IMR-90 (cell line): ENCODE measurements at regions not wholly inside any gene's neighbourhood (a gene's known extent, or its start where the extent isn't known, plus 50 kb on each side); places are given as distances from the start of the nearest gene placed in this dataset.

Experiments
- ATAC-seq: fragments of 200-7000 bp; cut with Tn5 transposase; 2 replicates; pipeline ENCODE4 v1.9.1; 2020; ENCODE audit warnings: low read depth, mild to moderate bottlenecking, moderate library complexity
- BruUV-seq: library from RNA; stranded (reverse); fragments of 400-500 nt; replicated peaks from 2 replicates; lab custom pipeline; 2021; lab: Mats Ljungman, UMichigan
- CTCF ChIA-PET: fragments of 300-600 bp; formaldehyde crosslinking; extraction: SDS; loops from one replicate; lab custom pipeline; 2021; ENCODE audit warnings: antibody characterized with exemption; lab: Yijun Ruan, JAX
- POLR2A ChIA-PET: fragments of 300-600 bp; sonication (Branson Sonifier 250); formaldehyde crosslinking; loops from one replicate; lab custom pipeline; 2022; ENCODE audit warnings: antibody characterized with exemption; ENCODE audit not compliant: unreplicated experiment; lab: Charles Lee
- DNase-seq: peaks from one replicate; pipeline ENCODE4 v3.0.0; 2013
- H2AFZ ChIP-seq: replicated peaks from 2 replicates; pipeline ENCODE3; 2013; ENCODE audit warnings: low read length, mild to moderate bottlenecking; ENCODE audit not compliant: poor library complexity
- H2AK5ac ChIP-seq: 2 replicates; pipeline ENCODE4 v1.6.1; 2013; ENCODE audit warnings: low read depth, low read length, inconsistent platforms
- H2AK9ac ChIP-seq: replicated peaks from 2 replicates; pipeline ENCODE3; 2013; ENCODE audit warnings: mild to moderate bottlenecking, low read depth, low read length, moderate library complexity; ENCODE audit not compliant: poor library complexity
- H2BK120ac ChIP-seq: 2 replicates; pipeline ENCODE4 v1.6.1; 2013; ENCODE audit warnings: low read depth, low read length, inconsistent platforms
- H2BK15ac ChIP-seq: 3 replicates; pipeline ENCODE4 v1.6.1; 2013; ENCODE audit warnings: low read depth, low read length, inconsistent platforms
- H2BK20ac ChIP-seq: 2 replicates; pipeline ENCODE4 v1.6.1; 2013; ENCODE audit warnings: low read depth, mild to moderate bottlenecking, inconsistent platforms, low read length, moderate library complexity
- H2BK5ac ChIP-seq: 2 replicates; pipeline ENCODE4 v1.6.1; 2013; ENCODE audit warnings: mild to moderate bottlenecking, low read depth, low read length, inconsistent platforms; ENCODE audit not compliant: poor library complexity, severe bottlenecking
- H3K14ac ChIP-seq: replicated peaks from 2 replicates; pipeline ENCODE4 v1.6.1; 2013; ENCODE audit warnings: low read depth, low read length, inconsistent platforms
- H3K18ac ChIP-seq: 2 replicates; pipeline ENCODE4 v1.6.1; 2013; ENCODE audit warnings: low read depth, low read length, control low read depth
- H3K23ac ChIP-seq: 2 replicates; pipeline ENCODE4 v1.6.1; 2013; ENCODE audit warnings: low read depth, low read length, inconsistent platforms
- H3K27ac ChIP-seq: 2 replicates; pipeline ENCODE4 v1.5.1; 2013; ENCODE audit warnings: mild to moderate bottlenecking, control low read depth, low read length; ENCODE audit not compliant: insufficient read depth
- H3K27me3 ChIP-seq: 2 replicates; pipeline ENCODE4 v1.6.1; 2013; ENCODE audit warnings: low read length; ENCODE audit not compliant: control insufficient read depth, insufficient read depth
- H3K36me3 ChIP-seq: 2 replicates; pipeline ENCODE4 v1.6.1; 2013; ENCODE audit warnings: low read length, mixed read lengths; ENCODE audit not compliant: control insufficient read depth, insufficient read depth
- H3K4ac ChIP-seq: 2 replicates; pipeline ENCODE4 v1.6.1; 2013; ENCODE audit warnings: low read depth, low read length, inconsistent platforms
- H3K4me1 ChIP-seq: 2 replicates; pipeline ENCODE4 v1.6.1; 2013; ENCODE audit warnings: low read length, mixed read lengths; ENCODE audit not compliant: control insufficient read depth, insufficient read depth
- H3K4me2 ChIP-seq: 2 replicates; pipeline ENCODE4 v1.6.1; 2013; ENCODE audit warnings: low read depth, mild to moderate bottlenecking, control low read depth, low read length, moderate library complexity
- H3K4me3 ChIP-seq: 2 replicates; pipeline ENCODE4 v1.5.1; 2013; ENCODE audit warnings: low read depth, mild to moderate bottlenecking, control low read depth, low read length, moderate library complexity; ENCODE audit not compliant: insufficient read depth
- H3K56ac ChIP-seq: 2 replicates; pipeline ENCODE4 v1.6.1; 2013; ENCODE audit warnings: low read length, inconsistent platforms; ENCODE audit not compliant: insufficient read depth; ENCODE audit errors: extremely low read depth
- H3K79me1 ChIP-seq, 2 experiments: 2 replicates each; pipeline ENCODE4 v1.6.1; 2013; ENCODE audit warnings: low read length in 2 of 2, inconsistent platforms in 1 of 2, low read depth in 1 of 2
- H3K9ac ChIP-seq: 2 replicates; pipeline ENCODE4 v1.6.1; 2013; ENCODE audit warnings: low read depth, low read length, control low read depth
- H3K9me1 ChIP-seq: 2 replicates; pipeline ENCODE4 v1.6.1; 2013; ENCODE audit warnings: low read length, inconsistent platforms; ENCODE audit not compliant: insufficient read depth
- H3K9me3 ChIP-seq: 2 replicates; pipeline ENCODE4 v1.6.1; 2013; ENCODE audit warnings: low read length; ENCODE audit not compliant: control insufficient read depth, insufficient read depth
- H4K20me1 ChIP-seq: 2 replicates; pipeline ENCODE4 v1.6.1; 2013; ENCODE audit warnings: low read length, inconsistent platforms; ENCODE audit not compliant: insufficient read depth
- H4K5ac ChIP-seq: 2 replicates; pipeline ENCODE4 v1.6.1; 2013; ENCODE audit warnings: mild to moderate bottlenecking, low read depth, low read length, control low read depth
- H4K8ac ChIP-seq, 2 experiments: 2 replicates each; pipeline ENCODE4 v1.6.1; 2013; ENCODE audit warnings: low read depth in 2 of 2, low read length in 2 of 2, control low read depth in 1 of 2, inconsistent platforms in 1 of 2
- H4K91ac ChIP-seq: 2 replicates; pipeline ENCODE4 v1.6.1; 2013; ENCODE audit warnings: low read depth, low read length, inconsistent platforms; ENCODE audit not compliant: insufficient read depth
- BHLHE40 ChIP-seq: fragments of 150-350 bp; IDR thresholded peaks from 2 replicates; pipeline ENCODE4 v1.6.1; 2016; ENCODE audit warnings: mild to moderate bottlenecking, low read depth, low read length
- CEBPB ChIP-seq: IDR thresholded peaks from 2 replicates; pipeline ENCODE4 v1.6.1; 2012; ENCODE audit warnings: low read depth, low read length, improper control_type of control experiment
- CHD1 ChIP-seq: IDR thresholded peaks from 2 replicates; pipeline ENCODE4 v1.6.1; 2012; ENCODE audit warnings: low read depth, low read length, improper control_type of control experiment
- FOS ChIP-seq: fragments of 150-350 bp; IDR thresholded peaks from 2 replicates; pipeline ENCODE4 v1.6.1; 2016; ENCODE audit warnings: low read depth, low read length
- MAFK ChIP-seq: IDR thresholded peaks from 2 replicates; pipeline ENCODE4 v1.6.1; 2012; ENCODE audit warnings: low read depth, low read length, improper control_type of control experiment
- MAZ ChIP-seq: IDR thresholded peaks from 2 replicates; pipeline ENCODE4 v1.6.1; 2012; ENCODE audit warnings: low read depth, mild to moderate bottlenecking, low read length, improper control_type of control experiment, moderate library complexity, borderline replicate concordance
- MXI1 ChIP-seq: IDR thresholded peaks from 2 replicates; pipeline ENCODE4 v1.6.1; 2012; ENCODE audit warnings: low read depth, mild to moderate bottlenecking, low read length, moderate library complexity, borderline replicate concordance
- NFE2L2 ChIP-seq: fragments of 150-350 bp; IDR thresholded peaks from 2 replicates; pipeline ENCODE4 v1.6.1; 2016; ENCODE audit warnings: low read depth, mild to moderate bottlenecking, low read length
- POLR2A ChIP-seq: IDR thresholded peaks from 2 replicates; pipeline ENCODE4 v1.6.1; 2012; ENCODE audit warnings: mild to moderate bottlenecking, low read depth, low read length
- RAD21 ChIP-seq: IDR thresholded peaks from 2 replicates; pipeline ENCODE4 v1.6.1; 2012; ENCODE audit warnings: low read length, improper control_type of control experiment
- RCOR1 ChIP-seq: IDR thresholded peaks from 2 replicates; pipeline ENCODE4 v1.6.1; 2012; ENCODE audit warnings: mild to moderate bottlenecking, low read length, improper control_type of control experiment; ENCODE audit not compliant: insufficient replicate concordance
- RFX5 ChIP-seq: IDR thresholded peaks from 2 replicates; pipeline ENCODE4 v1.8.0; 2012; ENCODE audit warnings: low read depth, mild to moderate bottlenecking, low read length, moderate library complexity
- SMC3 ChIP-seq: fragments of 150-350 bp; IDR thresholded peaks from 2 replicates; pipeline ENCODE4 v1.6.1; 2016; ENCODE audit warnings: low read depth, mild to moderate bottlenecking, antibody characterized with exemption, low read length, moderate library complexity
- WGBS, 2 experiments: methylation state at CpG; one replicate each; pipeline versions ENCODE4 v1.1.5 to v1.1.7; 2013; ENCODE audit warnings: missing lambda C conversion rate in 2 of 2; ENCODE audit not compliant: insufficient read length in 1 of 2; ENCODE audit errors: extremely low coverage in 2 of 2; 5-methylcytosine and 5-hydroxymethylcytosine counted together
- dilution Hi-C: fragments of 300-500 bp; cut with HindIII; formaldehyde crosslinking; loops from one replicate; pipeline ENCODE4 v1.14.3; 2018; ENCODE audit warnings: low sequenced_read_pairs; ENCODE audit not compliant: unreplicated experiment
- in situ Hi-C: fragments of 300-500 bp; cut with MboI; formaldehyde crosslinking; loops from 3 replicates; pipeline ENCODE4 v1.14.3; 2019; ENCODE audit warnings: low sequenced_read_pairs, inconsistent platforms, mixed read lengths
- intact Hi-C: fragments of 100-400 bp; cut with micrococcal nuclease; formaldehyde crosslinking; loops from 2 replicates; pipeline ENCODE4 v1.10.0; 2022
- TF ChIP-seq, protein P1 (sequence below): fragments of 150-350 bp; IDR thresholded peaks from 2 replicates; pipeline ENCODE4 v1.6.1; 2016; ENCODE audit warnings: low read depth, mild to moderate bottlenecking, low read length, moderate library complexity, borderline replicate concordance
- TF ChIP-seq, protein P2 (sequence below): fragments of 150-350 bp; IDR thresholded peaks from 2 replicates; pipeline ENCODE4 v1.6.1; 2017; ENCODE audit warnings: mild to moderate bottlenecking, antibody characterized with exemption, low read length, low read depth
- TF ChIP-seq, protein P3 (sequence below): conservative IDR thresholded peaks from 2 replicates; pipeline ENCODE4 v1.5.1; 2012; ENCODE audit warnings: mild to moderate bottlenecking, low read depth, low read length, improper control_type of control experiment

DNA sequence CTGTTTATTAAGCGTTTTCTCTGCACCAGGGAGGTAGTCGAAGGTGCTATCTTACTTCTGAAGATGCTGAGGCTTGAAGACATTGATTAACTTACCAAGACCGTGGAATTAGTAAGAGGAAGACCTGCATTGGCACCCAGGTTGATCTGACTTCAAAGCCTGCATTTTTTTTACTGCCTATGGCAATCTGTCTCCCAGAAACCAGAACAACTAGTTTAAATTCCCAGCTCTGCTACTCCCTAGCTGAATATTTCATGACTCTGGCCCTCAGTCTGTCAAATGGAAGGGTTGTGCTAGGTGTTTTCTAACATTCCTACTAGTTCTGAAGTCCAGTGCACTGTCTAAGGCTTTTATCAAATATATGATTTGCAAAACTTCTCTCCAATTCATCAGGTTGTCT lies 52.0 kb upstream of the GRAMD1B start:
- H3K23ac ChIP-seq, result no peak overlapping the region
- H2BK5ac ChIP-seq, result no peak overlapping the region
- H3K9me1 ChIP-seq, result no peaks in the 10 kb centered on the region
- no peak overlapping the region for H3K14ac ChIP-seq
- no TSS peak for BruUV-seq
- H2BK20ac ChIP-seq, result no peak overlapping the region
- no peak overlapping the region for H4K91ac ChIP-seq
- H3K9ac ChIP-seq, result no peak overlapping the region
- no peak for TF ChIP-seq CHD1
- TF ChIP-seq NFE2L2, result no peak
- TF ChIP-seq FOS, result no peak
- TF ChIP-seq POLR2A, result no peak
- no peak for TF ChIP-seq MAFK
- TF ChIP-seq, protein P1, sequence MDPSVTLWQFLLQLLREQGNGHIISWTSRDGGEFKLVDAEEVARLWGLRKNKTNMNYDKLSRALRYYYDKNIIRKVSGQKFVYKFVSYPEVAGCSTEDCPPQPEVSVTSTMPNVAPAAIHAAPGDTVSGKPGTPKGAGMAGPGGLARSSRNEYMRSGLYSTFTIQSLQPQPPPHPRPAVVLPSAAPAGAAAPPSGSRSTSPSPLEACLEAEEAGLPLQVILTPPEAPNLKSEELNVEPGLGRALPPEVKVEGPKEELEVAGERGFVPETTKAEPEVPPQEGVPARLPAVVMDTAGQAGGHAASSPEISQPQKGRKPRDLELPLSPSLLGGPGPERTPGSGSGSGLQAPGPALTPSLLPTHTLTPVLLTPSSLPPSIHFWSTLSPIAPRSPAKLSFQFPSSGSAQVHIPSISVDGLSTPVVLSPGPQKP, result no peak
- TF ChIP-seq RFX5, result no peak
- TF ChIP-seq, protein P2, sequence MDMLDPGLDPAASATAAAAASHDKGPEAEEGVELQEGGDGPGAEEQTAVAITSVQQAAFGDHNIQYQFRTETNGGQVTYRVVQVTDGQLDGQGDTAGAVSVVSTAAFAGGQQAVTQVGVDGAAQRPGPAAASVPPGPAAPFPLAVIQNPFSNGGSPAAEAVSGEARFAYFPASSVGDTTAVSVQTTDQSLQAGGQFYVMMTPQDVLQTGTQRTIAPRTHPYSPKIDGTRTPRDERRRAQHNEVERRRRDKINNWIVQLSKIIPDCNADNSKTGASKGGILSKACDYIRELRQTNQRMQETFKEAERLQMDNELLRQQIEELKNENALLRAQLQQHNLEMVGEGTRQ, result no peak
- no peak for TF ChIP-seq RCOR1
- no peak for TF ChIP-seq MXI1
- TF ChIP-seq SMC3, result no peak
- TF ChIP-seq CEBPB, result no peak
- TF ChIP-seq RAD21, result no peak
- TF ChIP-seq MAZ, result no peak
- TF ChIP-seq BHLHE40, result no peak
- TF ChIP-seq, protein P3, sequence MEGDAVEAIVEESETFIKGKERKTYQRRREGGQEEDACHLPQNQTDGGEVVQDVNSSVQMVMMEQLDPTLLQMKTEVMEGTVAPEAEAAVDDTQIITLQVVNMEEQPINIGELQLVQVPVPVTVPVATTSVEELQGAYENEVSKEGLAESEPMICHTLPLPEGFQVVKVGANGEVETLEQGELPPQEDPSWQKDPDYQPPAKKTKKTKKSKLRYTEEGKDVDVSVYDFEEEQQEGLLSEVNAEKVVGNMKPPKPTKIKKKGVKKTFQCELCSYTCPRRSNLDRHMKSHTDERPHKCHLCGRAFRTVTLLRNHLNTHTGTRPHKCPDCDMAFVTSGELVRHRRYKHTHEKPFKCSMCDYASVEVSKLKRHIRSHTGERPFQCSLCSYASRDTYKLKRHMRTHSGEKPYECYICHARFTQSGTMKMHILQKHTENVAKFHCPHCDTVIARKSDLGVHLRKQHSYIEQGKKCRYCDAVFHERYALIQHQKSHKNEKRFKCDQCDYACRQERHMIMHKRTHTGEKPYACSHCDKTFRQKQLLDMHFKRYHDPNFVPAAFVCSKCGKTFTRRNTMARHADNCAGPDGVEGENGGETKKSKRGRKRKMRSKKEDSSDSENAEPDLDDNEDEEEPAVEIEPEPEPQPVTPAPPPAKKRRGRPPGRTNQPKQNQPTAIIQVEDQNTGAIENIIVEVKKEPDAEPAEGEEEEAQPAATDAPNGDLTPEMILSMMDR, result no peak
- intact Hi-C loops (no loop called here), in situ Hi-C loops (no loop called here), dilution Hi-C loops (no loop called here)
- ChIA-PET CTCF (no interaction called here), POLR2A (no interaction called here)
- no peaks in the 10 kb centered on the region for H4K20me1 ChIP-seq
- no peaks in the 10 kb centered on the region for H3K4me1 ChIP-seq
- H4K8ac ChIP-seq, result no peak overlapping the region
- peaks cover 56% of the 10 kb centered on the region for H3K27me3 ChIP-seq
- no peak overlapping the region for H2AK5ac ChIP-seq
- H3K56ac ChIP-seq, result no peak overlapping the region
- no peak overlapping the region for H2AFZ ChIP-seq
- no peaks in the 10 kb centered on the region for H3K36me3 ChIP-seq
- H3K4me2 ChIP-seq, result no peak overlapping the region
- no peak overlapping the region for H3K18ac ChIP-seq
- no peak overlapping the region for H2AK9ac ChIP-seq
- WGBS, 2 experiments, result no CpG with 5 or more reads among the region's 3 CpGs
- H3K9me3 ChIP-seq, result no peaks in the 10 kb centered on the region
- no peak overlapping the region for H3K4ac ChIP-seq
- H4K5ac ChIP-seq, result no peak overlapping the region
- no peak overlapping the region for H2BK120ac ChIP-seq
- no peaks in the 10 kb centered on the region for H3K79me1 ChIP-seq
- H3K4me3 ChIP-seq, result no peak overlapping the region
- DNase-seq, result no peak
- H2BK15ac ChIP-seq, result no peak overlapping the region
- H3K27ac ChIP-seq, result no peak overlapping the region
- ATAC-seq, result no peak
